ENCODE measurements at regions not wholly inside any gene's neighbourhood (a gene's known extent, or its start where the extent isn't known, plus 50 kb on each side); places are given as distances from the start of the nearest gene placed in this dataset.

DNA sequence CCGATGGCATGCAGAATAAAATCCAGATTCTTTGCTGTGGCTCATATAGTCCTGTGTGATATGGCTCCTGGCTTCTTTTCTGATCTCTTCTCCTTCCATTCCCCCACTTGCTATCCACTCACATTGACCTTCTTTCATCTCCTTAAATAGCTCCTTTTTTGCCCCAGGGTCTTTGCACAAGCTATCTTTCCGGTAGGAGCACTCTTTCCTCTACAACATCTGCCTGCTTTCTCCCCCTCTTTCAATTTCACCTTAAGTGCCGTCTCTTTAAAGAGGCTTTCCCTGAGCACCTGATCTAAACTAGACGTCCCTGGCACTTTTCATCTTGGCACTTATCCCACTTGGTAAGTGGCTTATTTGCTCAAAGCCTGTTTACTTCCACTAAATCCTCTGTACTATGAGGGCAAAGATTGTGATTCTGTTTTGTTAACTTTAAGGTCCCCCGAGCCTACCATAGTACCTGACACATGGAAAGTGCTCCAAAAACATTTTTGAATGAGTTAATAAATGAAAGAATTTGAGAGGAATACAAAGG lies 323.3 kb upstream of the TLE3 start:
- DNase-seq = no peak

- no peak for DNase-seq
Measured at GRCh38 chr15:70420086-70420947, 322.6 kb upstream of the TLE3 start.

- DNase-seq = no peak
Measured at GRCh38 chr15:70418943-70419342, 321.2 kb upstream of the TLE3 start.

DNA sequence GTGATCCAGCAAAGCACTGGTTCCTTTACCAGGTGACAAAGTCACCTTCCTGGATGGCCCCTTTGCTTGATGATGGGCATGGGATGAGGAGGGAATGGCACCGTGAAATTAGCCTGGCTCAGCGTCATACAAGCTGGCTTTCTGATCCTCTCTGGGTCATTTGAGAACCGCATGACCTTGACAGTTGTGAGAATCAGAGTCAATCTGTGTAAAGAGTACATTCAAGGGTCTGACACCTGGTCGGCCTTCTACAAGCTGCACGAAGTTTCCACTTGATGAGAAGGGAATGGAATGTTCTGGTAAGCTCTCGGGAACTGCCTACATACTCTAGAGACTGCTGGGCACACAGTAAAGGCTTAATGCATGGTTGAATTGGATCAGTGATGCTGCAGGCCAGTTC lies 319.8 kb upstream of the TLE3 start:
- DNase-seq = no peak

- DNase-seq = no peak
Measured at GRCh38 chr15:70416829-70417228, 319.1 kb upstream of the TLE3 start.

GRCh38 chr15:70415398-70415797 lies 317.7 kb upstream of the TLE3 start:
- no peak for DNase-seq

GRCh38 chr15:70414626-70415025 lies 316.9 kb upstream of the TLE3 start:
- DNase-seq = no peak

GRCh38 chr15:70412794-70413193 lies 315.1 kb upstream of the TLE3 start:
- DNase-seq = no peak

GRCh38 chr15:70411143-70411863 lies 313.6 kb upstream of the TLE3 start:
- DNase-seq = no peak

DNA sequence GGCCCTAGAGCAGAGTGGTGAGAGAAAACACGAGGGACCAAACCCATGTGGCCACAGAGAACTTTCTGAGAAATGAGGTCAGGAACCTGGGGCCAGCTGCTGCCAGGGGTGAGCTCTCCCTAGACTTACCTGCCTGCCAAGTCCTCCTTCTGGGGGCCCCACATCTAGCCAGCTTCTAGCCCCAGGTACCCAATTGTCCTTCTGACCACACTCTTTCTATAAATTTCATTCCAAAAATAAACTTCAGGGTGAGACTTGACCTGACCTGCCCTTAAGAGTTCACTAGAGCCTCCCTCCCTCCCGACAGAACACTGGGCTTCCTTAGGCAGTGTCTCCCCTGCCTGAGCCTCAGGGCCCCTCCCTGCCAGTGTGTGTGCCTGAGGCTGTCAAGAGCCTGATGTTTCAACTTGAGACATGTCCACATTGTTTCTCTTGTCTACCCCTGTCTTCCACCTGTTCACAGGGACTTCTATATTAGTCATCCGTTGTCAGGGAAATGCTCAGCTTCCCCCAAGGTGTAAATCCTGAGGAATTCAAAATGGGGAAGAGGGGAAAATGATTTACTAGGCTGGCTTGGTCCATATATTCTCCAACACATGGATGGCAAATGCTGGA lies 312.8 kb upstream of the TLE3 start:
- DNase-seq = no peak

GRCh38 chr15:70409388-70409787 lies 311.7 kb upstream of the TLE3 start:
- DNase-seq = no peak

DNA sequence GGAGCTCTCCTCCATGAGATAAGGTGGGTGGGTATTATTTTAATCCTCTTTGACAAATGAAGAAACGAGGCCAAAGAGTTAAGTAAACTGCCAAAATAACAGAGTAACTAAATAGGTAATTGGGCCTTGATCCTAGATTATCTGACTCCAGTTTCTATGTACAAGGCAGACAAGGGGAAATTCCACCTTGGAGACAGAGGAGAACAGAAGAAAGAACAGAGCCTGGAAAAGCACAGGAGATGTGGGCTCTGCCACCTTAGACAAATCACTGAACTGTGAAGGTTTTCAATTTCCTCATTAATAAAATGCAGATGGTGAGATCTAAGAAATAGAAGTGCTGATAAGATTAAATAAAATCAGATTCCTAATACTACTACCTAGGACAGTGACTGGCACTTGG lies 310.2 kb upstream of the TLE3 start:
- DNase-seq = no peak

DNA sequence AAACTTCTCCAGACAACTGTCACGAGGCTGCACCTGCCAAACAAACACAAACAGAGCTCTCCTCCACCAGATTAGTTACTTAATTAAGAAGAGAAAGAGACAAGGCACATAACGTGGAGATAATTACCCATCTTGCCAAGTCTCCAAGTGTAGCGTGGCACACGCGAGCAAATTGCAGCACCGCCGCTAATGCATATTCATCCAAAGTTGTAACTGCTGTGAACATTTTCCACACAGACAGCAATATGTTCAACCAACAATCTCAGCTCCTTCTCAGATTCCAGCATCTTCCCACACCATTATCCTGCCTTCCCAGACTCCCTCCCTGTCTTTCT lies 309.6 kb upstream of the TLE3 start:
- DNase-seq = no peak

- DNase-seq = no peak
Measured at GRCh38 chr15:70406617-70407335, 309.1 kb upstream of the TLE3 start.

- no peak for DNase-seq
Measured at GRCh38 chr15:70401709-70402108, 304.0 kb upstream of the TLE3 start.

GRCh38 chr15:70400766-70401541 lies 303.2 kb upstream of the TLE3 start:
- no peak for DNase-seq

DNA sequence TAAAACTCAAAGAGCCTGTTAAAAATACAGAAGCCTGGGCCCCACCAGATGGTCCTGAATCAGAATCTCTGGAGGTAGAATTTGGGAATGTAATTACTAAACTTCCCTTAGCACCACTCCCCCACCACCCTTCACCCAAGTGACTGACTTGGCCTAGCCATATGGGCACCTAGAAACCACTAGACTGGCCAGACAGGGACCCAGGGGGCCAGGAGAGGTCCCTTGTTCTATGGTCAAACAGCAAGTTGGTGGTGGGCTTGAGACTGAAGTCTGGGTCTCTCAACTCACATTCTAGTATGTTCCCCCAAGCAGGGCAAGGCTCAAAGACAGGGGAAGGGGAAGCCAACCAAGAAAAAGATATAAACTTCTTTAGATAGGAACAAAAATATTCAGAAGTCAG lies 301.5 kb upstream of the TLE3 start:
- DNase-seq = no peak

- no peak for DNase-seq
Measured at GRCh38 chr15:70398694-70399093, 301.0 kb upstream of the TLE3 start.

- DNase-seq = no peak
Measured at GRCh38 chr15:70396807-70397206, 299.1 kb upstream of the TLE3 start.

DNA sequence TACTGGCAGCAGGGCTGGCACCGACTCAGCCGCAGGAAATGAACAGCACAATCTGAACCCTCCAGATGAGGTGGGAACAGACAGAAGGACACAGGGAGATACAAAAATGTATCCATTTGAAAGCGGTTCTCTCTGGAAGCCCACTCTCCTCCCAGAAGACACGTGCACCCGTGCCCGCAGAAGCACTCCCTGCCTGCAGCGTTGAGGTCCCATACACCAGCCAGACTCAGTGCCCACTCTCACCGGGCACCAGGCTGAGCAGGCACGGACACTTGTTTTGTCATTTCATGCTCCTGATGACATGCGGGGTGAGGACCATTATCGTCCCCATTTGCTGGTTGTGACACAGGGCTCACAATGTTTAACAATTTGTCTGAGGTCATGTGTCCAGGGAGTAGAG lies 297.4 kb upstream of the TLE3 start:
- no peak for DNase-seq

DNA sequence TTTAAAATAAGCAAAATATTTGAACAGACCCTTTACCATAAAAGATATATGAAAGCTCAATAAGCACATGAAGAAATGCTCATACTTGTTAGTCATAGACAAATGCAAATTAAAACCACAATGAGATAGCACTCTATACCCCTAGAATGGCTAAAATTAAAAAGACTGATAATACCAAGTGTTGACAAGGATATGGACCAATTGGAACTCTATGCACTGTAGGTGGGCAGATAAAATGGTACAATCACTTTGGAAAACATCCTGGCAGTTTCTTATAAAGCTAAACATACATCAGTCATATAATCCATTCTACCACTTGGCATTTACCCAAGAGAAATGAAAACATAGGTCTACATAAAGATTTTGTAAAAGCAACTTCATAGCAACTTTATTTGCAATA lies 293.0 kb upstream of the TLE3 start:
- no peak for DNase-seq

DNA sequence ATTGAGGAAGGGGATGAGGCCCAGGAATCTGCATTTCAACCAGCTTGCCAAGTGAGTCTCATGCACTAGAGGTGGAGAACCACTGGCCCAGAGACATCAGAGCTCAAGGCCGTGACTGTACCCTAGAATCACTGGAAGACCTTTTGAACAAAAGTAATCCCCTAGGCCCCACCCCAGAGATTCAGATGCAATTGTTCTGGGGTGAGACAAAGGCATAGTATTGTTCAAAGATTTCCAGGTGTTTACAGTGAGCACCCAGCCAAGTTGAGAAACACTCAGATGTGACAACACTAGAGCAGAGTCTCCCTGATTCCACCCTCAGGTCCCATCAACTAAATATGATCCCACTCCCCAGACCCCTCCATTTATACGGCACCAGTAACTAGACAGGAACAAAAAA lies 290.3 kb upstream of the TLE3 start:
- DNase-seq = no peak

All from bone marrow (tissue), 2 donors.